ENCODE measurements at regions not wholly inside any gene's neighbourhood (a gene's known extent, or its start where the extent isn't known, plus 50 kb on each side); places are given as distances from the start of the nearest gene placed in this dataset.

DNA sequence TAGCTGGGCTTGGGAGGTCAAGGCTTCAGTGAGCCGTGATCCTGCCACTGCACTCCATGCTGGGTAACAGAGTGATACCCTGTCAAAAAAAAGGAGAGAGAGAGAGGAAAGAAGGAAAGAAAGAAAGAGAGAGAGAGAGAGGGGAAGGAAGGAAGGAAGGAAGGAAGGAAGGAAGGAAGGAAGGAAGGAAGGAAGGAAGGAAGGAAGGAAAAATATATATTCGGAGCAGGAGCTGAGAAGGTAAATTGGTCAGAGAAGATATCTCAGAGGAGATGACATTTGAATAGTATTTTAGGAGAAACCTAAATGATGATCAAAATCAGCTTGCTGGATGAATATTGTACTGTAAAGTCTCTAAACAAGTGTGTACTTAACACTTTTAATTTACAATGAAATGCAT, 633.1 kb downstream of the ZPLD1 start (continued):
- TF ChIP-seq, protein P1, sequence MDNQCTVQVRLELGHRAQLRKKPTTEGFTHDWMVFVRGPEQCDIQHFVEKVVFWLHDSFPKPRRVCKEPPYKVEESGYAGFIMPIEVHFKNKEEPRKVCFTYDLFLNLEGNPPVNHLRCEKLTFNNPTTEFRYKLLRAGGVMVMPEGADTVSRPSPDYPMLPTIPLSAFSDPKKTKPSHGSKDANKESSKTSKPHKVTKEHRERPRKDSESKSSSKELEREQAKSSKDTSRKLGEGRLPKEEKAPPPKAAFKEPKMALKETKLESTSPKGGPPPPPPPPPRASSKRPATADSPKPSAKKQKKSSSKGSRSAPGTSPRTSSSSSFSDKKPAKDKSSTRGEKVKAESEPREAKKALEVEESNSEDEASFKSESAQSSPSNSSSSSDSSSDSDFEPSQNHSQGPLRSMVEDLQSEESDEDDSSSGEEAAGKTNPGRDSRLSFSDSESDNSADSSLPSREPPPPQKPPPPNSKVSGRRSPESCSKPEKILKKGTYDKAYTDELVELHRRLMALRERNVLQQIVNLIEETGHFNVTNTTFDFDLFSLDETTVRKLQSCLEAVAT (IDR thresholded peaks at IDR 0.05) = no peak
- no peak for TF ChIP-seq LARP7 (IDR thresholded peaks at IDR 0.05)

DNA sequence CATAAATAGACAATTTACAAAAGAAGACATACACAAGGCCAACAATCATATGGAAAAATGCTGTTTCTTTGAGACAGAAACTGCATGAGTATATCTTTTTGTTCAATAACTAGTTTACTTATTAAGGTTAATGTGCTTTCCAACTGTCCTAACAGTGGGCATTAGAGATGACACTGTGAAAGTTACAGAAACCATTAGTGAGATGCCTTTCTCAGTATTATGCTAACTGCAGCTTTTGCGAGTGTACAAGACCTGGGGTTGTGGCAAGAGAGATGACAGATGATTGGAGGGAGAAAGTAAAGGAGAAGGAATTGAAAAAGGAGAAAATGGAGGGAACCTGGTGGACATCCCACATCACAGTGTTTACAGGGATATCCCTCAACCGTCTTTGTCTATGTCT, 640.5 kb downstream of the ZPLD1 start:
- no peak overlapping the region for H3K9ac ChIP-seq (ENCODE audit: control insufficient read depth, insufficient read depth, low read length)
- H3K9me3 ChIP-seq (replicated peaks; ENCODE audit: control insufficient read depth, insufficient read depth, low read length) = no peaks in the 10 kb centered on the region
- DNase-seq (ENCODE audit: low read depth, low spot score) = no peak
- no peak overlapping the region for H2AFZ ChIP-seq (ENCODE audit: control insufficient read depth, low read depth, low read length)
- SMC1A ChIA-PET (ENCODE audit: uncharacterized antibody, unreplicated experiment) = no interaction called here
- POLR2A ChIA-PET = no interaction called here
- no peaks in the 10 kb centered on the region for H3K79me2 ChIP-seq (ENCODE audit: control insufficient read depth, insufficient read depth, low read length)
- BruUV-seq (replicated peaks) = no TSS peak
- no peaks in the 10 kb centered on the region for H3K4me1 ChIP-seq (ENCODE audit: control insufficient read depth, insufficient read depth, low read length)
- TF ChIP-seq ZNF217 (IDR thresholded peaks at IDR 0.05) = no peak
- no peak for TF ChIP-seq NR2C1 (IDR thresholded peaks at IDR 0.05)
- no peak for TF ChIP-seq TARDBP (IDR thresholded peaks at IDR 0.05; ENCODE audit: borderline replicate concordance)
- TF ChIP-seq, protein P2, sequence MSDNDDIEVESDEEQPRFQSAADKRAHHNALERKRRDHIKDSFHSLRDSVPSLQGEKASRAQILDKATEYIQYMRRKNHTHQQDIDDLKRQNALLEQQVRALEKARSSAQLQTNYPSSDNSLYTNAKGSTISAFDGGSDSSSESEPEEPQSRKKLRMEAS (IDR thresholded peaks at IDR 0.05; ENCODE audit: low read depth, low read length) = no peak
- no peak for TF ChIP-seq PAX5 (IDR thresholded peaks at IDR 0.05; ENCODE audit: borderline replicate concordance, low read depth, low read length)
- no peak for TF ChIP-seq PAX8 (IDR thresholded peaks at IDR 0.05)
- no peak for TF ChIP-seq CREM (IDR thresholded peaks at IDR 0.05; ENCODE audit: low read depth)
- TF ChIP-seq KLF5 (IDR thresholded peaks at IDR 0.05; ENCODE audit: partially characterized antibody) = no peak
- no peak for TF ChIP-seq RAD51 (IDR thresholded peaks at IDR 0.05)
- TF ChIP-seq ZNF384 (IDR thresholded peaks at IDR 0.05; ENCODE audit: borderline replicate concordance, low read depth, low read length) = no peak
- no peak for TF ChIP-seq RUNX3 (IDR thresholded peaks at IDR 0.05; ENCODE audit: low read length)
- TF ChIP-seq, protein P3, sequence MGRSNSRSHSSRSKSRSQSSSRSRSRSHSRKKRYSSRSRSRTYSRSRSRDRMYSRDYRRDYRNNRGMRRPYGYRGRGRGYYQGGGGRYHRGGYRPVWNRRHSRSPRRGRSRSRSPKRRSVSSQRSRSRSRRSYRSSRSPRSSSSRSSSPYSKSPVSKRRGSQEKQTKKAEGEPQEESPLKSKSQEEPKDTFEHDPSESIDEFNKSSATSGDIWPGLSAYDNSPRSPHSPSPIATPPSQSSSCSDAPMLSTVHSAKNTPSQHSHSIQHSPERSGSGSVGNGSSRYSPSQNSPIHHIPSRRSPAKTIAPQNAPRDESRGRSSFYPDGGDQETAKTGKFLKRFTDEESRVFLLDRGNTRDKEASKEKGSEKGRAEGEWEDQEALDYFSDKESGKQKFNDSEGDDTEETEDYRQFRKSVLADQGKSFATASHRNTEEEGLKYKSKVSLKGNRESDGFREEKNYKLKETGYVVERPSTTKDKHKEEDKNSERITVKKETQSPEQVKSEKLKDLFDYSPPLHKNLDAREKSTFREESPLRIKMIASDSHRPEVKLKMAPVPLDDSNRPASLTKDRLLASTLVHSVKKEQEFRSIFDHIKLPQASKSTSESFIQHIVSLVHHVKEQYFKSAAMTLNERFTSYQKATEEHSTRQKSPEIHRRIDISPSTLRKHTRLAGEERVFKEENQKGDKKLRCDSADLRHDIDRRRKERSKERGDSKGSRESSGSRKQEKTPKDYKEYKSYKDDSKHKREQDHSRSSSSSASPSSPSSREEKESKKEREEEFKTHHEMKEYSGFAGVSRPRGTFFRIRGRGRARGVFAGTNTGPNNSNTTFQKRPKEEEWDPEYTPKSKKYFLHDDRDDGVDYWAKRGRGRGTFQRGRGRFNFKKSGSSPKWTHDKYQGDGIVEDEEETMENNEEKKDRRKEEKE (IDR thresholded peaks at IDR 0.05) = no peak
- TF ChIP-seq NFYB (IDR thresholded peaks at IDR 0.05; ENCODE audit: insufficient read depth, low read depth, low read length) = no peak
- TF ChIP-seq KDM1A (IDR thresholded peaks at IDR 0.05; ENCODE audit: borderline replicate concordance) = no peak
- no peak for TF ChIP-seq IKZF2 (IDR thresholded peaks at IDR 0.05)
- TF ChIP-seq, protein P4, sequence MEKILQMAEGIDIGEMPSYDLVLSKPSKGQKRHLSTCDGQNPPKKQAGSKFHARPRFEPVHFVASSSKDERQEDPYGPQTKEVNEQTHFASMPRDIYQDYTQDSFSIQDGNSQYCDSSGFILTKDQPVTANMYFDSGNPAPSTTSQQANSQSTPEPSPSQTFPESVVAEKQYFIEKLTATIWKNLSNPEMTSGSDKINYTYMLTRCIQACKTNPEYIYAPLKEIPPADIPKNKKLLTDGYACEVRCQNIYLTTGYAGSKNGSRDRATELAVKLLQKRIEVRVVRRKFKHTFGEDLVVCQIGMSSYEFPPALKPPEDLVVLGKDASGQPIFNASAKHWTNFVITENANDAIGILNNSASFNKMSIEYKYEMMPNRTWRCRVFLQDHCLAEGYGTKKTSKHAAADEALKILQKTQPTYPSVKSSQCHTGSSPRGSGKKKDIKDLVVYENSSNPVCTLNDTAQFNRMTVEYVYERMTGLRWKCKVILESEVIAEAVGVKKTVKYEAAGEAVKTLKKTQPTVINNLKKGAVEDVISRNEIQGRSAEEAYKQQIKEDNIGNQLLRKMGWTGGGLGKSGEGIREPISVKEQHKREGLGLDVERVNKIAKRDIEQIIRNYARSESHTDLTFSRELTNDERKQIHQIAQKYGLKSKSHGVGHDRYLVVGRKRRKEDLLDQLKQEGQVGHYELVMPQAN (conservative IDR thresholded peaks at IDR 0.05) = no peak
- no peak for TF ChIP-seq RCOR1 (conservative IDR thresholded peaks at IDR 0.05; ENCODE audit: low read depth, low read length)
- no peak for TF ChIP-seq HDAC6 (IDR thresholded peaks at IDR 0.05; ENCODE audit: unreplicated experiment)
- RAD21 ChIA-PET (ENCODE audit: unreplicated experiment) = no interaction called here
- CTCF ChIA-PET = no interaction called here
- no peak overlapping the region for H3K4me3 ChIP-seq
- no peaks in the 10 kb centered on the region for H3K27me3 ChIP-seq (replicated peaks in 1 of 2; ENCODE audit: control insufficient read depth in 2 of 2, insufficient read depth in 2 of 2, low read length in 1 of 2)
- no peaks in the 10 kb centered on the region for H4K20me1 ChIP-seq (ENCODE audit: control insufficient read depth, insufficient read depth)
- in situ Hi-C loops (cut with MboI) (no loop called here), intact Hi-C loops (cut with micrococcal nuclease; ENCODE audit: unreplicated experiment) (no loop called here)
- no peak for FAIRE-seq
- no peak overlapping the region for H3K4me2 ChIP-seq (ENCODE audit: control insufficient read depth, insufficient read depth)
- no peaks in the 10 kb centered on the region for H3K36me3 ChIP-seq (ENCODE audit: control insufficient read depth in 2 of 2, insufficient read depth in 2 of 2, low read length in 1 of 2)
- WGBS (ENCODE audit: insufficient coverage, insufficient replicate concordance, low lambda C conversion rate, missing lambda C conversion rate) = 45% methylated on average over 2 of the region's 2 CpGs
- H3K27ac ChIP-seq (ENCODE audit: control insufficient read depth, insufficient read depth) = no peak overlapping the region
- peak; percentile 70 for ATAC-seq
